Upper lobe of right lung (tissue), 1 donor: ENCODE measurements at regions not wholly inside any gene's neighbourhood (a gene's known extent, or its start where the extent isn't known, plus 50 kb on each side); places are given as distances from the start of the nearest gene placed in this dataset.
"Not testable (repeated sequence)": the region's sequence is repeated elsewhere in the genome, so short reads cannot be mapped to it uniquely, and the experiment has no call there.

ENCODE experiments used
- ATAC-seq: fragments of 200-7000 bp; cut with Tn5 transposase; one replicate; pipeline ENCODE4 v1.9.1; 2020; ENCODE audit warnings: mild to moderate bottlenecking, moderate library complexity
- DNase-seq: peaks from one replicate; pipeline ENCODE4 v3.0.0-alpha.2; 2020
- H3K27ac ChIP-seq: fragments of 200-600 bp; one replicate; pipeline ENCODE4 v1.8.0; 2022
- H3K27me3 ChIP-seq: fragments of 200-600 bp; one replicate; pipeline ENCODE4 v1.8.0; 2022; ENCODE audit warnings: mild to moderate bottlenecking
- H3K36me3 ChIP-seq: fragments of 200-600 bp; one replicate; pipeline ENCODE4 v1.8.0; 2022
- H3K4me1 ChIP-seq: fragments of 200-600 bp; one replicate; pipeline ENCODE4 v1.8.0; 2022
- H3K4me3 ChIP-seq: fragments of 200-600 bp; one replicate; pipeline ENCODE4 v1.8.0; 2022; ENCODE audit warnings: mild to moderate bottlenecking
- H3K9me3 ChIP-seq: fragments of 200-600 bp; one replicate; pipeline ENCODE4 v1.8.0; 2022
- intact Hi-C: fragments of 100-400 bp; cut with DNase I; formaldehyde crosslinking; loops from one replicate; pipeline ENCODE4 v1.11.0; 2022
- TF ChIP-seq, protein P1 (sequence below): fragments of 200-600 bp; IDR thresholded peaks from one replicate; pipeline ENCODE4 v1.8.0; 2022; ENCODE audit warnings: antibody characterized with exemption
- donor health status: DM: no; HTN: yes; CAD: no; lungs with severe emphysema.

DNA sequence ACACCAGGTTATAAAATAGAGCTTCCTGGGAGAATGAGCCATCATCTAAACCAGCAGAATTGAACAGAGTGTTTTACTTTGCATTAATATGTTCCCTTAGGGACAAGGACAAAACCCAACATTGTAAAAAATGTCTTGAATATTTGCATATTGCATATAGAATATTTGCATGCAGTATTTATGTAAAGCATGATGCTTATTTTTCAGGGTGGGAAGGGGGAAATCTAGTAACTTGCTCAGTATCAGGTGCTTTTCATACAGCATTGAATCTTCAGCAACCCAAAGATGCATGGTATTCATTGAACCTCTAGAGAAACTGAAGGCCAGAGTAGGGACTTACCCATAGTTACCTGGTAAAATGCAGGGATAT is 409.2 kb upstream of the ZMIZ1 start:
- peaks cover 13% of the 10 kb centered on the region for H3K4me1 ChIP-seq
- ATAC-seq, result no peak
- H3K36me3 ChIP-seq, result no peaks in the 10 kb centered on the region
- no peak overlapping the region for H3K27ac ChIP-seq
- no peaks in the 10 kb centered on the region for H3K9me3 ChIP-seq
- DNase-seq, result no peak
- TF ChIP-seq, protein P1, sequence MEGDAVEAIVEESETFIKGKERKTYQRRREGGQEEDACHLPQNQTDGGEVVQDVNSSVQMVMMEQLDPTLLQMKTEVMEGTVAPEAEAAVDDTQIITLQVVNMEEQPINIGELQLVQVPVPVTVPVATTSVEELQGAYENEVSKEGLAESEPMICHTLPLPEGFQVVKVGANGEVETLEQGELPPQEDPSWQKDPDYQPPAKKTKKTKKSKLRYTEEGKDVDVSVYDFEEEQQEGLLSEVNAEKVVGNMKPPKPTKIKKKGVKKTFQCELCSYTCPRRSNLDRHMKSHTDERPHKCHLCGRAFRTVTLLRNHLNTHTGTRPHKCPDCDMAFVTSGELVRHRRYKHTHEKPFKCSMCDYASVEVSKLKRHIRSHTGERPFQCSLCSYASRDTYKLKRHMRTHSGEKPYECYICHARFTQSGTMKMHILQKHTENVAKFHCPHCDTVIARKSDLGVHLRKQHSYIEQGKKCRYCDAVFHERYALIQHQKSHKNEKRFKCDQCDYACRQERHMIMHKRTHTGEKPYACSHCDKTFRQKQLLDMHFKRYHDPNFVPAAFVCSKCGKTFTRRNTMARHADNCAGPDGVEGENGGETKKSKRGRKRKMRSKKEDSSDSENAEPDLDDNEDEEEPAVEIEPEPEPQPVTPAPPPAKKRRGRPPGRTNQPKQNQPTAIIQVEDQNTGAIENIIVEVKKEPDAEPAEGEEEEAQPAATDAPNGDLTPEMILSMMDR, result no peak
- intact Hi-C loops, result no loop called here
- H3K4me3 ChIP-seq, result no peak overlapping the region
- H3K27me3 ChIP-seq, result no peaks in the 10 kb centered on the region

DNA sequence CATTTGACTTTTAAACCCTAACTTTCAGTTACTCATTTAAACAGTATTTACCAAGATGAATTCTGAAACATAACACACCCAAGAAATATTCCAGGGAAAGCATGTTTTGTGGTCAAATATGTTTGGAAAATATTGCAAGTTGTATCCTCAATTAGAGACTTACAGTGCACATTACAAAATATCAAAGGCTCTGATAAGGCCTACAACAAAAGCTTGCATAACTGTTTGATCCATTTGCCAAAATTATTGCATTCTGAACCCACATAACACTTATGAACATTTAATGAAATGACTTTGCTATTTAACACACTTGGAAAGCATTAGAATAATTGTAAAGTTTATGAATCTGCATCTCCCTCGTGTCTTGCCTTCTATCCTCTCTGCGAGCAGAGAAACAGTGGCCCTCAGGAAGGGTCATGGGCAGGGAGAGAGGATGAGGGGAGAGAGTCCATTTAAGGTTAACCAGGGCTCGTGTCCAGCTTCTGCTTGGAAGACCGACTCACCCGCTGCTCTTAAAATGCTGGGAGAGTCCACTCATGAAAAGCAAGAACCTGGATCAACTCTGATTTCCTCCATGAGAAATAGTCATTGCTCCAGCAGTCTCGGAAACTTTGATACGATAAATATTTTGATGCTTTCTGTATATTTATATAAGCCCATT is 408.2 kb upstream of the ZMIZ1 start:
- Histone ChIP-seq H3K4me3 (no peak overlapping the region), H3K4me1 (peaks cover 13% of the 10 kb centered on the region), H3K27ac (no peak overlapping the region), H3K36me3 (no peaks in the 10 kb centered on the region), H3K9me3 (no peaks in the 10 kb centered on the region), H3K27me3 (no peaks in the 10 kb centered on the region)
- ATAC-seq (no peak), DNase-seq (no peak)
- intact Hi-C loops, result no loop called here
- TF ChIP-seq, protein P1, result no peak

DNA sequence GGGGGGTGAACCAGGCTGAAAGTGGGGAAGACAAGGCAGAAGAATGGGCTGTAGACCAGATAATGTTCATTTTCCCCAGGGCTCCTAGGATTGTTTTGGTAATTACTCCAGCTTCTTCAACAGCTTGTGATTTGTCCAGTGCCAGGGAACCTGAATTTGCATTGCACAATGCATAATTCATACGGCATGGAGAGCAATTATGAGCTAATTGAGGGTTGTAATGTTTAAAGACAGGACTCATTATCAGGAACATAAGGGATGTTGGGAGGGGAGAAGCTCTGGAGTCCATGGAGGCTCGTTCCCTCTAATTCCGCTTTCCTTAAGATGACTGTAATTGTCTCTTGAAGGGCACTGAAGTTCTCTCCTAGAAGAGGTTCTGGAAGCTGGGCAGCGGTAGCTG is 405.0 kb upstream of the ZMIZ1 start:
- TF ChIP-seq, protein P1, result no peak
- DNase-seq, result no peak

GRCh38 chr10:78664929-78665553 is 403.7 kb upstream of the ZMIZ1 start:
- ATAC-seq (peak; percentile 75), DNase-seq (no peak)
- H3K4me3 ChIP-seq, result no peak overlapping the region
- H3K27me3 ChIP-seq, result no peaks in the 10 kb centered on the region
- no peaks in the 10 kb centered on the region for H3K9me3 ChIP-seq
- H3K36me3 ChIP-seq, result no peaks in the 10 kb centered on the region
- TF ChIP-seq, protein P1, result peak; percentile 55
- H3K4me1 ChIP-seq, result peaks cover 3% of the 10 kb centered on the region
- intact Hi-C loops, result no loop called here
- H3K27ac ChIP-seq, result no peak overlapping the region

More for the DNA sequence above, 405.0 kb upstream of the ZMIZ1 start:
- no peaks in the 10 kb centered on the region for H3K36me3 ChIP-seq
- no peak overlapping the region for H3K4me3 ChIP-seq
- H3K4me1 ChIP-seq, result peaks cover 3% of the 10 kb centered on the region
- intact Hi-C loops, result no loop called here
- no peaks in the 10 kb centered on the region for H3K27me3 ChIP-seq
- H3K9me3 ChIP-seq, result no peaks in the 10 kb centered on the region
- H3K27ac ChIP-seq, result no peak overlapping the region
- ATAC-seq, result no peak

DNA sequence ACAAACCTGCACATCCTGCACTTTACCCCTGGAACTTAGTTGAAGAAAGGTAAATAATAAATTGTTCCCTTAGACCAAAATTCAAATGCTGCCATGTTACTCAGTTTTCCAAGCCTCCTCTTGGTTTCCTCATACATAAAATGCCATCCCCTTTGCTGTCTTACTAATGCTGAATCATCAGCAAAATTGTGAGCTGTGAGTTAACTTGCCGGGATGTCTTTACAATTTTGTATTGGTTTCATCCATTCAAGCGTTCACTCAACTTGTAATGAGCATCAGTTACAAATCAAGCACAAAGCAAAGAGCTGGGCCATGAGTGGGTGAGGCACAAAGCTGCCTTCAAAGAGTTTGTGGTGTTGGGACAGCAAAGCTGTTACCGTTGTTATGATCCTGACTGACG is 395.8 kb upstream of the ZMIZ1 start:
- DNase-seq (no peak), ATAC-seq (no peak)
- intact Hi-C loops, result no loop called here
- Histone ChIP-seq H3K4me3 (no peak overlapping the region), H3K36me3 (no peaks in the 10 kb centered on the region), H3K27ac (no peak overlapping the region), H3K27me3 (no peaks in the 10 kb centered on the region), H3K9me3 (no peaks in the 10 kb centered on the region), H3K4me1 (no peaks in the 10 kb centered on the region)
- TF ChIP-seq, protein P1, result no peak

GRCh38 chr10:78681141-78681540 is 387.6 kb upstream of the ZMIZ1 start:
- H3K4me3 ChIP-seq, H3K36me3 ChIP-seq, DNase-seq, intact Hi-C loops, H3K4me1 ChIP-seq, ATAC-seq, H3K27ac ChIP-seq, H3K27me3 ChIP-seq, H3K9me3 ChIP-seq: not testable (repeated sequence)

DNA sequence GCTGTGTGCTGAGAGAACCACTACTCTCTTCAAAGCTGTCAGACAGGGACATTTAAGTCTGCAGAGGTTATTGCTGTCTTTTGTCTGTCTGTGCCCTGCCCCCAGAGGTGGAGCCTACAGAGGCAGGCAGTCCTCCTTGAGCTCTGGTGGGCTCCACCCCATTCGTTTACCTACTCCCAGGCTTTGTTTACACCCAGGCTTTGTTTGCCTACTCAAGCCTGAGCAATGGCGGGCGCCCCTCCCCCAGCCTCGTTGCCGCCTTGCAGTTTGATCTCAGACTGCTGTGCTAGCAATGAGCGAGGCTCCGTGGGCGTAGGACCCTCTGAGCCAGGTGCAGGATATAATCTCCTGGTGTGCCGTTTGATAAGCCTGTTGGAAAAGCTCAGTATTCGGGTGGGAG is 386.8 kb upstream of the ZMIZ1 start:
- H3K36me3 ChIP-seq, H3K4me1 ChIP-seq, H3K27me3 ChIP-seq, intact Hi-C loops, H3K27ac ChIP-seq, DNase-seq, ATAC-seq, H3K9me3 ChIP-seq, H3K4me3 ChIP-seq: not testable (repeated sequence)
